PC-9 (cell line): ENCODE measurements at regions not wholly inside any gene's neighbourhood (a gene's known extent, or its start where the extent isn't known, plus 50 kb on each side); places are given as distances from the start of the nearest gene placed in this dataset.

ENCODE experiments used
- BruUV-seq: library from RNA; stranded (reverse); fragments of 400-500 nt; replicated peaks from 2 replicates; lab custom pipeline; 2021; lab: Mats Ljungman, UMichigan
- CTCF ChIA-PET: fragments of 300-600 bp; sonication (Branson Sonifier 250); formaldehyde crosslinking; loops from one replicate; lab custom pipeline; 2022; ENCODE audit warnings: antibody characterized with exemption; lab: Charles Lee
- POLR2A ChIA-PET: fragments of 300-600 bp; sonication (Branson Sonifier 250); formaldehyde crosslinking; loops from one replicate; lab custom pipeline; 2022; ENCODE audit warnings: antibody characterized with exemption; ENCODE audit not compliant: unreplicated experiment; lab: Charles Lee
- DNase-seq, 2 experiments: peaks; one replicate each; pipeline versions ENCODE4 v3.0.0 to v3.0.0-alpha.2; 2015 to 2022; ENCODE audit warnings: mixed read lengths in 1 of 2
- H2AFZ ChIP-seq: fragments of 200-600 bp; sonication (generic); 2 replicates; pipeline ENCODE4 v1.8.1; 2017; ENCODE audit warnings: antibody characterized with exemption
- H3F3A ChIP-seq: fragments of 200-600 bp; sonication (generic); 2 replicates; pipeline ENCODE4 v1.8.1; 2017; ENCODE audit warnings: antibody characterized with exemption, mild to moderate bottlenecking, low read depth; ENCODE audit not compliant: insufficient read depth
- H3K27ac ChIP-seq: fragments of 200-600 bp; sonication (generic); 2 replicates; pipeline ENCODE4 v1.6.1; 2016; ENCODE audit warnings: mixed run types
- H3K27me3 ChIP-seq: fragments of 200-600 bp; sonication (generic); 2 replicates; pipeline ENCODE4 v1.6.1; 2016; ENCODE audit warnings: low read depth, mixed run types; ENCODE audit not compliant: insufficient read depth
- H3K36me3 ChIP-seq: fragments of 200-600 bp; sonication (generic); 2 replicates; pipeline ENCODE4 v1.6.1; 2016; ENCODE audit warnings: low read depth, mixed run types
- H3K4me1 ChIP-seq: fragments of 200-600 bp; sonication (generic); replicated peaks from 2 replicates; pipeline ENCODE4 v1.6.1; 2016; ENCODE audit warnings: mixed run types; ENCODE audit not compliant: insufficient read depth
- H3K4me2 ChIP-seq: fragments of 200-600 bp; sonication (generic); 2 replicates; pipeline ENCODE4 v1.6.1; 2017; ENCODE audit warnings: mixed run types
- H3K4me3 ChIP-seq: fragments of 200-600 bp; sonication (generic); 2 replicates; pipeline ENCODE4 v1.6.1; 2016; ENCODE audit warnings: mixed run types
- H3K79me2 ChIP-seq: fragments of 200-600 bp; sonication (generic); 2 replicates; pipeline ENCODE4 v1.6.1; 2017; ENCODE audit warnings: low read depth, mixed run types
- H3K9me2 ChIP-seq: fragments of 200-600 bp; sonication (generic); 2 replicates; pipeline ENCODE4 v1.8.1; 2017; ENCODE audit warnings: mild to moderate bottlenecking; ENCODE audit not compliant: insufficient read depth
- H3K9me3 ChIP-seq: fragments of 200-600 bp; sonication (generic); 2 replicates; pipeline ENCODE4 v1.8.1; 2016; ENCODE audit warnings: low read depth; ENCODE audit not compliant: insufficient read depth
- H4K20me1 ChIP-seq: fragments of 200-600 bp; sonication (generic); 2 replicates; pipeline ENCODE4 v1.8.1; 2017; ENCODE audit not compliant: insufficient read depth
- EZH2 ChIP-seq: fragments of 200-600 bp; sonication (generic); IDR thresholded peaks from 2 replicates; pipeline ENCODE4 v1.8.0; 2017; ENCODE audit warnings: antibody characterized with exemption, low read depth
- intact Hi-C: fragments of 100-400 bp; cut with micrococcal nuclease; formaldehyde crosslinking; loops from one replicate; pipeline ENCODE4 v1.10.0; 2022; ENCODE audit not compliant: unreplicated experiment
- TF ChIP-seq, protein P1 (sequence below): fragments of 200-600 bp; sonication (generic); conservative IDR thresholded peaks from 2 replicates; pipeline ENCODE4 v1.6.1; 2017; ENCODE audit warnings: mixed run types, antibody characterized with exemption, mild to moderate bottlenecking, moderate library complexity

DNA sequence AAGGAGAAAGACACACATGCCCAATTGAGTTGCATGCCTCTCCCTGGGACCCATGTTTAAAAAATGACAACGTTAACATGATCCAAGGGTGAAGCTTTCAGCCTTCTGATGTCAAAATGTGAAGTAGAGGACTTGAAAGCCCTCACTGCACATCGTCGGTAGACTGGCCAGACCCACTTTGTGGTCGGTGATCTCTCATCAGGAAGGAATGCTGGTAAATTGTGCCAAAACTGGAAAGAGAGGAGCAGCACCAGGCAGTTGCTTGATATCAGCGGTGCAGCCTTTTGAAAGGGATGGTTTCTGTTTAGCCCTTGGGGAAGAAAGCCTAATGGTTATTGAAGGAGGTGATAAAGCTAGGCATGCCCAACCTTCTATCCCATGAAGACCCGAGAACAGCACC is 125.3 kb upstream of the MARCHF11 start:
- BruUV-seq, result no TSS peak
- ChIA-PET POLR2A (no interaction called here), CTCF (interaction anchor here (0.6 kb wide), 1 partner anchor 117 kb away, joined by 5 read pairs; no protein-coding TSS in a partner anchor)
- Histone ChIP-seq H3K79me2 (no peaks in the 10 kb centered on the region), H3K4me1 (no peaks in the 10 kb centered on the region), H3K9me3 (no peaks in the 10 kb centered on the region), H3K4me2 (no peak overlapping the region), H4K20me1 (no peaks in the 10 kb centered on the region), H2AFZ (no peak overlapping the region), H3K4me3 (no peak overlapping the region), H3K9me2 (no peaks in the 10 kb centered on the region), H3K27ac (no peak overlapping the region), H3F3A (no peaks in the 10 kb centered on the region), H3K27me3 (no peaks in the 10 kb centered on the region), H3K36me3 (no peaks in the 10 kb centered on the region)
- no peak for DNase-seq
- TF ChIP-seq, protein P1, sequence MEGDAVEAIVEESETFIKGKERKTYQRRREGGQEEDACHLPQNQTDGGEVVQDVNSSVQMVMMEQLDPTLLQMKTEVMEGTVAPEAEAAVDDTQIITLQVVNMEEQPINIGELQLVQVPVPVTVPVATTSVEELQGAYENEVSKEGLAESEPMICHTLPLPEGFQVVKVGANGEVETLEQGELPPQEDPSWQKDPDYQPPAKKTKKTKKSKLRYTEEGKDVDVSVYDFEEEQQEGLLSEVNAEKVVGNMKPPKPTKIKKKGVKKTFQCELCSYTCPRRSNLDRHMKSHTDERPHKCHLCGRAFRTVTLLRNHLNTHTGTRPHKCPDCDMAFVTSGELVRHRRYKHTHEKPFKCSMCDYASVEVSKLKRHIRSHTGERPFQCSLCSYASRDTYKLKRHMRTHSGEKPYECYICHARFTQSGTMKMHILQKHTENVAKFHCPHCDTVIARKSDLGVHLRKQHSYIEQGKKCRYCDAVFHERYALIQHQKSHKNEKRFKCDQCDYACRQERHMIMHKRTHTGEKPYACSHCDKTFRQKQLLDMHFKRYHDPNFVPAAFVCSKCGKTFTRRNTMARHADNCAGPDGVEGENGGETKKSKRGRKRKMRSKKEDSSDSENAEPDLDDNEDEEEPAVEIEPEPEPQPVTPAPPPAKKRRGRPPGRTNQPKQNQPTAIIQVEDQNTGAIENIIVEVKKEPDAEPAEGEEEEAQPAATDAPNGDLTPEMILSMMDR, result no peak
- no peak for TF ChIP-seq EZH2
- intact Hi-C loops, result no loop called here

- POLR2A ChIA-PET, result no interaction called here
- no peaks in the 10 kb centered on the region for H3F3A ChIP-seq
- peak in 1 of 2 experiments; percentile 19 for DNase-seq
- no peaks in the 10 kb centered on the region for H3K27me3 ChIP-seq
- H3K4me2 ChIP-seq, result no peak overlapping the region
- intact Hi-C loops, result no loop called here
- H3K4me1 ChIP-seq, result no peaks in the 10 kb centered on the region
- TF ChIP-seq, protein P1, result no peak
- TF ChIP-seq EZH2, result no peak
- CTCF ChIA-PET, result no interaction called here
- no TSS peak for BruUV-seq
- H3K36me3 ChIP-seq, result no peaks in the 10 kb centered on the region
- no peaks in the 10 kb centered on the region for H4K20me1 ChIP-seq
- no peak overlapping the region for H3K27ac ChIP-seq
- no peak overlapping the region for H3K4me3 ChIP-seq
- no peaks in the 10 kb centered on the region for H3K79me2 ChIP-seq
- H3K9me2 ChIP-seq, result no peaks in the 10 kb centered on the region
- no peaks in the 10 kb centered on the region for H3K9me3 ChIP-seq
- no peak overlapping the region for H2AFZ ChIP-seq
These were observed 117.4 kb upstream of the MARCHF11 start for GRCh38 chr5:16296946-16297345.

GRCh38 chr5:16291894-16292293 is 112.3 kb upstream of the MARCHF11 start:
- no peaks in the 10 kb centered on the region for H3F3A ChIP-seq
- no peaks in the 10 kb centered on the region for H3K27me3 ChIP-seq
- H3K4me2 ChIP-seq, result no peak overlapping the region
- no peaks in the 10 kb centered on the region for H4K20me1 ChIP-seq
- H3K9me3 ChIP-seq, result no peaks in the 10 kb centered on the region
- intact Hi-C loops, result no loop called here
- no peak overlapping the region for H3K27ac ChIP-seq
- peak in 1 of 2 experiments; percentile 21 for DNase-seq
- ChIA-PET POLR2A (no interaction called here), CTCF (no interaction called here)
- BruUV-seq, result no TSS peak
- no peak overlapping the region for H3K4me3 ChIP-seq
- no peaks in the 10 kb centered on the region for H3K9me2 ChIP-seq
- H3K4me1 ChIP-seq, result no peaks in the 10 kb centered on the region
- H2AFZ ChIP-seq, result no peak overlapping the region
- no peaks in the 10 kb centered on the region for H3K79me2 ChIP-seq
- TF ChIP-seq, protein P1, result no peak
- no peak for TF ChIP-seq EZH2
- no peaks in the 10 kb centered on the region for H3K36me3 ChIP-seq
